IPS-18c (cell line): ENCODE measurements at regions not wholly inside any gene's neighbourhood (a gene's known extent, or its start where the extent isn't known, plus 50 kb on each side); places are given as distances from the start of the nearest gene placed in this dataset.

Experiments used
- H3K4me3 ChIP-seq: 2 replicates; pipeline ENCODE4 v1.7.0; 2013; ENCODE audit warnings: low read depth, mild to moderate bottlenecking, low read length, moderate library complexity; ENCODE audit not compliant: insufficient read depth
- H3K9me3 ChIP-seq: one replicate; pipeline ENCODE4 v1.6.1; 2013; ENCODE audit warnings: mild to moderate bottlenecking, low read length, moderate library complexity; ENCODE audit not compliant: control insufficient read depth, insufficient read depth

DNA sequence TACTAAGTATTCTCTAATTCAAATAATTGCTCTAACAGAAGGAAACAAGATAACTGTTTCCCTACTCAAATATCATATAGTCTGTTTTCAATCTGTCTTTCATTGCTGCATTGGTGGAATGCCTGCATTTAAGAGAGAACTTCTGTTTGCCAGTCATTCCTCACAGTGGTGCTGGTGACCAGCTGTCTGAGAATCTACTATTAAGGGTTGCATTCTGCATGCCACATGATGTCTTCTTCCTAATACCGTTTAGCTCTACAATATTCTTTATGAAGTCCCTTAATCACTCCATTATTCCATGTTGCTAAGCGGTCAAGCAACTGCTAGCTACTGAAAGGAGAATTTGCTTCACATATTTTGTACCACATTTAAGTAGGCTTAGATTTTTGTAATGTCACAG lies 167.1 kb upstream of the CENPE start:
- H3K4me3 ChIP-seq, result no peak overlapping the region
- H3K9me3 ChIP-seq, result peaks cover 3% of the 10 kb centered on the region

DNA sequence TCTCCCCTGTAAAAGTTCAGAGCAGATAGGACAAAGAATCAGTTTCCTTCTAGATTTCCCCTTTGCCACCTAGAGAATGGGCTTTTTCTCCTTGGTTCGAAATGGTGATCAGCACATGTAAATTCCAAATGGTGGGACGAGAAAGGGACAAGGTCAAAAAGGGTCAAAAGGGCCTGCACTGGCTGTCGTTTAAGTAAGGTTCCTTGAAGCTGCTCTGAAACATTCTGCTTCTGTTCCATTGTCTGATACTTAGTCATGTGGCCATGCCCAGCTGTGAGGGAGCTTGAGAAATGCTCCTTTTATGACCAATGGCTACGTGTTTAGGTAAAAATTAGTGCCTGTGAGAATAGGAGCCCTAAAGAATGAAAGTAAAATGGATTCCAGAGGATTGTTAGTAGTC lies 165.9 kb upstream of the CENPE start:
- Histone ChIP-seq H3K9me3 (peaks cover 7% of the 10 kb centered on the region), H3K4me3 (no peak overlapping the region)

DNA sequence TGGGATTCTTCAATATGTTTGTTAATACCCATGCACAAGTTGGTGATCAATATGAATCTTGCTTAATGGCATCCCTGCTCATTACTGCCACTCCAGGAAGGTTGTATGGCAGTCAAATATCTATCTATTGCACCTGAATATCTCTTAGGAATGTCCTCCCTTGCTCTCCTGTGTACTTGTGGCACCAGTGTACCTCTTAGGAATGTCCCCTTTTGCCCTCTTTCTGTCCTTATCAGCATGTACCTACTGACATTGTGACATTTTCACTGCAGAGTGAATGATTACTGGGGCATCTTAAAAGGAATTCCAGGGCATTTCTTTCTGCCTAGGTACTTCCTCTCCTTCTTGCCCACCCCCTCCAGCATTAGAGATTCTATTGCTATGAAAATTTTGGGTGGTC lies 163.8 kb upstream of the CENPE start:
- peaks cover 10% of the 10 kb centered on the region for H3K9me3 ChIP-seq

DNA sequence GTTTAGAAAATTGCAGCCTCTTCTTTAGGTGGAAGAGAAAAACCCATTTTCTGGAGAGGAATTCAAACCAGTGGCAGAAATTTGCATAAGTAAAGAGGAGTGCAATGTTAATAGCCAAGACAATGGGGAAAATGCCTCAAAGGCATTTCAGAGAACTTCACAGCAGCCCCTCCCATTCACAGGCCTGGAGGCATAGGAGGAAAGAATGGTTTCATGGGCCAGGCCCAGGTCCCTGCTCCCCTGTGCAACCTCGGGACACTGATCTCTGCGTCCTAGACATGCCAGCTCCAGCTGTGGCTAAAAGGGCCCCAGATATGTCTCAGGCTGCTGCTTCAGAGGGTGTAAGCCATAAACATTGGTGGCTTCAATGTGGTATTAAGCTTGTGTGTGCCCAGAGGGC lies 161.8 kb upstream of the CENPE start:
- Histone ChIP-seq H3K9me3 (peaks cover 10% of the 10 kb centered on the region), H3K4me3 (no peak overlapping the region)

More for the DNA sequence above, 163.8 kb upstream of the CENPE start:
- H3K4me3 ChIP-seq, result no peak overlapping the region

DNA sequence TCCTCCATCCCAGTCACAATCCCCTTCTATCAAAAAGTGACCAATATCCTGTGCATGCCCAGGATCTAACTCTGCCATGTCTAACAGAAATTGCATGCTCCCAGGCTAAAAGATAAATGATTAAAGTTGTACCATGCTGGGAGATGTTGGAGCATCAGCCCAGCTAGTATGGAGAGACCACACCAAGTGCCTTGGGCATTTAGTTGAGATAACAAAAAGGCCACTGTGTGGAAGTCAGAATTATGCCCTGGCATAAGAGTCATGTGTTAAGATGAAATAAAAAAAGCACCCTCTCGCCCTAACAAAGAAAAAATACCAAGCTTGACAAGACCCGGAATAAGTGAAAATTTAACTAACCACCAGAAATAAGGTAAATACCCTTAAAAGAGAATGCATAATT lies 155.9 kb upstream of the CENPE start:
- Histone ChIP-seq H3K9me3 (peaks cover 3% of the 10 kb centered on the region), H3K4me3 (no peak overlapping the region)

DNA sequence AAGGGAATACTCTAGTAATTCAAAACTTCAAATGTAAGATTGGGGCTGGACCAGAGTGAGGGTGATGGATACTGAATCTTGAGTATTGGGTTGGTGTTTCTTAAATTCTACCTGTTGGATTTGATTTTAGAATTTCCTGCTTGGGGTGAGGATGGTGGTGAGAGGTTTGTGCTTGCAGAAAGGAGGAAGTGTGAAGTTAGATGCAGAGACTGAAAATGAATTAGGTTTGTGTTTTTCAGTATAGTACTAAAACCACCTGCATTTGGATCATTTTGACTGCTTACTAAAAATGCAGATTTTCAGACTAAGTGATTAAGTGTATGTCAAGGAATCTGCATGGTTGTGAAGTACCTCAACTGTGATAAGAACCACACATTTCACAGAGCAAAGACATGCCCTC lies 131.5 kb upstream of the CENPE start:
- no peak overlapping the region for H3K4me3 ChIP-seq
- H3K9me3 ChIP-seq, result no peaks in the 10 kb centered on the region

DNA sequence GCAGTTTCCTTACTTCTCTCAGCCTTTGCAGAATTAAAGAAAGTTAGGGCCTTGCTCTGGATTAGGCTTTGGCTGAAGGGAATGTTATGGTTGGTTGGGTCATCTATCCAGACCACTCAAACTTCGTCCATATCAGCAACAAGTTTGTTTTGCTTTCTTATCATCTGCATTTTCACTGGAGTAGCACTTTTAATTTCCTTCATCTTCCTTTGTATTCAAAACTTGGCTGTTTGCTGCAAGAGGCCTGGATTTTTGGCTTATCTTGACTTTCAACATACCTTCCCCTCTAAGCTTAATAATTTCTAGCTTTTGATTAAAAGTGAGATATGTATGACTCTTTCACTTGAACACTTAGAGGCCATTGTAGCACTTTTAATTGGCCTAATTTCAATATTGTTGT lies 126.7 kb upstream of the CENPE start:
- Histone ChIP-seq H3K4me3 (no peak overlapping the region), H3K9me3 (no peaks in the 10 kb centered on the region)

DNA sequence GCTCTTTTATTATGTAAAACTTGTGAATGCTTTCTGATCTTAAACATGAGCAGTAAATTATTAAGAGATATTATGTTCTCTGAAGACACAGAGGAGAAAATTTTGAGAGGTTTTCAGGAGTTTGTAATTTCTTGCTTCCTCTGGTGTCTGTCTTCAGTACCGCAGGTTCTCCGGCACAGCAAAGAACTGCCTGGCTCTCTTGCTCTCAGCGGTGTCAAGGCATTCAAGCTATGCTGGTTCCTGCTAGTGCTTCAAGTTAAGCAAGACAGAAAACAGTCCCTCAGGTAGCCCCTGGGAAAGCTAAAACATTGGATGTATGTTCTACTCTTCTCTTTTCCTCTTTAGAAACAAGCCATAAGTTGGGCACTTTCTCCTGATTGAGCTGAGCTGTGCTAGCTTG lies 120.2 kb upstream of the CENPE start:
- no peak overlapping the region for H3K4me3 ChIP-seq
- H3K9me3 ChIP-seq, result no peaks in the 10 kb centered on the region

DNA sequence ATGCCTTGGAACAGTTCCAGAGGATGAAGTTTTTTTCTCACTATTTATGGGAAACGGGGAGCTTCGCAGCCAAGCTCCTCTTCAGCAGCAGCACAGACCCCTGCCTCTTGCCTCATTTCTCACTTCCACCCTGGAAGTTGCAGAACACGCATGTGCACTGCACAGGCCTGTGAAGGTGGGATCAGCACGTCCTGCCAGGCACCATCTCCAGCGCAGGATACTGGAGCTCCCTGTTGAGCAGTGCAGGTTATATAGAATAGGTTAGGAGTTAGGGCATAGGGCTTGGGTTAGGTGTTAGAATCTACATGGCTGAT lies 110.1 kb upstream of the CENPE start:
- Histone ChIP-seq H3K9me3 (no peaks in the 10 kb centered on the region), H3K4me3 (no peak overlapping the region)

DNA sequence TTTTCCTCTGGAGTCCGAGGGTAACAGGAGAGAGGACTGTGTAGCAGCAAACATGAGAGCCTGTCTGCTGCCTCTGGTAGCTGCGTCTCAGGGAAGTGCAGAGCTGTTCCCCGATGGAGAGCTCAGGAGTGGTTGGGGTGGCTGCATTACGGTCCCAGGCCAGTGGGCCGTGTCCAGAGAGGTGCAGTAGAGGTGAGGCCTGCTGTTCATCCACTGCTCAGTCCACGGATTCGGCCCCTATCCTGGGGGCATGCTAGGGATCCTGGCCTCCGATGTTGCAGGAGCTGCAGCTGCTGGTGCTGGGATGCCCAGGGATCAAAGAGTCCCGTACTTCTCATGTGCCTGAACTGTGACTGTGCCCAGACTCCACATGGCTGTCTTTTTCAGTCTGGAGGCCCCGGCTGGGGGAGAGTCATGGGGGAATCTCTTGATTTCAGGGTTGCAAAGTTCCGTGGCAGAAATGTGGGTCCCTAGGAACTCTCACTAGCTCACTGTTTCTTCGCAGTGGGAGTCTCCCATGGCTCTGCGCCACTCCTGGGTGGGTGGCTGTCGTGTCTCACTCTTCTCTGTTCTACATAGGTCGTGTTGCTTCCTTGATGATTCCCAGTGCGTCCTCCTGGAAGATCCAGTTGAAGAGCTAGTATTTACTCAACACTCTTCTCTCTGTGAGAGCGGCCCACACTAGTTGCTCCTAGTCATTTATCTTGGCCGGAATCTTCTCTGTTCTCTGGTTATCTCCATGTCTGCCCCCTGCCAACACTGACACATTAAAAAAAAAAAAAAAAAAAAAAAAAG lies 109.5 kb upstream of the CENPE start:
- Histone ChIP-seq H3K4me3 (no peak overlapping the region), H3K9me3 (no peaks in the 10 kb centered on the region)

DNA sequence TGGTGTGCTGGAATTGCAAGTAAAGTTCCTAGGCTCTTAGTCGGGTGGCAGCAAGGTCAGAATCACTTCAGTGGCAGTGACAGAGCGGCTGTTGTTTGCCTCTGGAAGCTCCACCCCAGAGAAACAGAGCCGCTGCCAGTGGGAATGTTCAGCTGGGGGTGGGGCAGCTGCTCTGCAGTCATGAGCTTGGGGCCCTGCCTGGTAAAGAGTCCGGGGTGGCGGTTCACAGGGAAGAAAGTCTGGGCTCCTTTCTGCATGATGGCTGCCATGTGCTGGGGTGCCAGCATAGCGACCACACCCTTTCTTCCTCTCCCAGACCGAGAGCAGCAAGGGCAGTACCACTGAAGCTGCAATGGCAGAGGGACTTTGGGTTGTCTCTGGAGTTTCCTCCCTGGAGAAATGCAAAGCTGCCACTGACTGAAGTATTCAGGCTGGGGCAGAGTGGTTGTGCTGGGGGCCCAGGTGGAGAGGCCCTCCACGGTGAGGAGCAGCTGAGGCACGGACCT lies 108.8 kb upstream of the CENPE start:
- Histone ChIP-seq H3K9me3 (no peaks in the 10 kb centered on the region), H3K4me3 (no peak overlapping the region)

DNA sequence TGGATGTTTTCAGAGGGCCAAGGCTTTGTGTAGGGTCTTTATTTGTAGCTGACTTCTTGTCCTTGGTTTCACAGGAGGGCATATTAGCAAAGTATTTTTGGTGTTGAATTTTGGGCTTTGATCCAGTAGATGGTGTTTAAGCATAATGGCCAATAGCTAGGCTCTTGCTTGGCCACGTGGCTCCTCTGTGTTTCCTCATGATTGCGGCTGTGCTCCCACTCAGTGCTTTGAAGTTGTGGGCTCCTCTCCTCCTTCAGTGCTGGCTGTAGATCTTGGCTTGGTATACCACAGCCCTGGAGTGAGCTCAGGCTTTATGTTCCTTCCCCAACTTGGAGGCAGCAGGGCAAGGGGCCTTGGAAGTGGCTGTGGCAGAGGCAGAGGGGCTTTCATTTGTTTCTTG lies 107.2 kb upstream of the CENPE start:
- Histone ChIP-seq H3K4me3 (no peak overlapping the region), H3K9me3 (no peaks in the 10 kb centered on the region)

DNA sequence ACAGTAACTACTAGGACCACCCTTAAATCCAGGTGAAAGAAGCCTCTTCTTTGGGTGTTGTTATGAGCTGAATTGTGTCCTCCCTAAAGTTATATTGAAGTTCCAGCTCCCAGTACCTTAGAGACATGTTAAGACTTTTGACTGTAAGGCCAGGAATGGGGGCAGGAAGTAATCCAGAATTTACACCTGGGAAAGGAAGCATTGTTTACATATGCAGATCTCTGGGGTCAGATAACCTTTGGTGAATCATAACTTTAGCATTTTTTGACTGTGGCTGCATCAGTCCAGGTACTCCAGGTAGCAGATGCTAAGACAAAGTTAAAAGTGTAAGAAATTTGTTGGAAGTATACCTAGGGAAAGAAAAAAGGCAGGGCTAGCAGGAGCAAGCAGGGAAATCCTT lies 104.9 kb upstream of the CENPE start:
- no peaks in the 10 kb centered on the region for H3K9me3 ChIP-seq
- H3K4me3 ChIP-seq, result no peak overlapping the region

DNA sequence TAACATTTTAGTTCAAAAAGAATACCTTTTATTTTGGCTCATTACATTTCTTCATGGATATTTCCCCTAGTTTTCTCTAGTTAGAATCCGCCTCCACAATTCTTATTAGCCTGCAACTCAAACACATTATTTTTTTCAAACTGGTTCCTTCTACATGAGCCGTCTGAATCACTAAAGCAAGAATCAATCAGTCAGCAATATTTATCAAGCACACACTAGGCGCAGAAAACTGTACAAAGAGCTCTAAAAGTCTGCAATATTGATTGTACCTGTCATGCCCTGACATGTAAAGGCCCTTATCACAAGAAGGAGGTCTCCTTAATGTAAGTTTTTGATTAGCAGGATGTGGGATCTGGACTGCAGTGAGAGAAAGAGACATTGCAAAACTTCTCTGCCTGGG lies 94.8 kb upstream of the CENPE start:
- Histone ChIP-seq H3K9me3 (no peaks in the 10 kb centered on the region), H3K4me3 (no peak overlapping the region)

DNA sequence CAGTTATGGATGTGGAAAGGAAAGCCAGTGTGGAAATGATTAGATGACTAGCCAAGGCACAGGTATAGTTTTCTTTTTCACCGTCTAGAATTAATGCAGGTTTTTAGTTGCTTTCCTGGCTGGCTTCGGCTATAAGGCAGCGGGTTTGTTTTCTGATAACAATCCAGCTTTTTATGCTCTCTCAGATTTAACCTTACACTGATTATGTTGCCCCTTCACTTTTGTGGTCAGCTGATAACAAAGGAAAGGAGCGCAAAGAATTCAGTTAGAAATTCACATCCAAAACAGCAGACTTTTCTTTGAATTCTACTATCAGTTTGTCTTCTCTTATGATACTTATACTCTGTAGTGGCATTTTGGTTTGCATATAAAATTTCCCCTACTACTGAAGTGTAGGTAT lies 94.2 kb upstream of the CENPE start:
- no peak overlapping the region for H3K4me3 ChIP-seq
- no peaks in the 10 kb centered on the region for H3K9me3 ChIP-seq

DNA sequence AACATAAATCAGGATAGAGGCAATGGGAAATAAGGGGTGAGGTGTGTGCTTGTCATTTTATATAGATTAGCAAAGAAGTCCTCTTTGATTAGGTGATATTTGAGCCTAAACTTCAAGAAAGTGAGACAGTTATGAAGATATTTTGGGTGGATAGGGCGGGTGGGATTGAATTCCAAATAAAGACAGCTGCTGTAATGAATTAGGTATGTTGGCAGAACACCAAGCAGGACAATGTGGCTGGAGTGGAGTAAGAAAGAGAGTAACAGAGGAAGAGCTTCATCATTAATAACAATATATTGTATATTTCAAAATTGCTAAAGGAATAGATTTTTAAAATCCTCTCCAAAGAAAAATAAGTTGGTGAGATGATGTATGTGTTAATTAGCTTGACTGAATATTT lies 91.0 kb upstream of the CENPE start:
- Histone ChIP-seq H3K9me3 (peaks cover 4% of the 10 kb centered on the region), H3K4me3 (no peak overlapping the region)

DNA sequence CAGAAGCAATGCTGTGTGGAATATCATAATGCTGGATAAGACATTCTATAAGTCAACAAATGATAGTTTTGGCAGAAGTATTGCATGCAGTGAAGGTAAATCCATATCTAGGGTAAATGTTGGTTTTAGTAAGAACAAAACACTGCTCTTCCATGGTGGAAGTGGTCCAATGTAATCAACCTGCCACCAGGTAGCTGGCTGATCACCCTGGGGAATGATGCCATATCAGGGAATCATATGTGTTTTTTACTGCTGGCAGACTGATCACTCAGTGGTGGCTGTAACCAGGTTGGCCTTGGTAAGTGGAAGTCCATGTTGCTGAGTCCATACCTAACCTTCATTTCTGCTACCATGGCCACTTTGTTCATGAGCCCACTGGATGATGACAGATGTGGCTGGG lies 74.0 kb upstream of the CENPE start:
- no peaks in the 10 kb centered on the region for H3K9me3 ChIP-seq
- H3K4me3 ChIP-seq, result no peak overlapping the region

DNA sequence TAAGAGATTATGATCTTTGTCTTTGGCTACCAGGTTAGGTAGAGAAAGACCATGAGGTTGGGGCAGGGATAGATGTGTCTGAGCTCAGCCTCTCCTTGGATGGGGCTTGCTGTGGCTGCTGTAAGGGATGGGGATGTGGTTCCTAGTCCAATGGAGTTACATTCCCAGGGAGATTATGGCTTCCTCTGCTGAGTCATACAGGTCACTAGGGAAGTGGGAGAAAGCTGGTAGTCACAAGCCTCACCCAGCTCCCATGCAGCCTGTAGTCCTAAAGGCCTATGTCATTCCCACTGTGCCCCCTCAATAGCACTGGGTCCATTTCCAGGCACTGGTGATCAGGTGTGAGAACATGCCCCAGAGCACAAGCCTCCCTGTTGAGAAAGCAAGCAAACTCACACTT lies 70.6 kb upstream of the CENPE start:
- no peak overlapping the region for H3K4me3 ChIP-seq
- H3K9me3 ChIP-seq, result no peaks in the 10 kb centered on the region

DNA sequence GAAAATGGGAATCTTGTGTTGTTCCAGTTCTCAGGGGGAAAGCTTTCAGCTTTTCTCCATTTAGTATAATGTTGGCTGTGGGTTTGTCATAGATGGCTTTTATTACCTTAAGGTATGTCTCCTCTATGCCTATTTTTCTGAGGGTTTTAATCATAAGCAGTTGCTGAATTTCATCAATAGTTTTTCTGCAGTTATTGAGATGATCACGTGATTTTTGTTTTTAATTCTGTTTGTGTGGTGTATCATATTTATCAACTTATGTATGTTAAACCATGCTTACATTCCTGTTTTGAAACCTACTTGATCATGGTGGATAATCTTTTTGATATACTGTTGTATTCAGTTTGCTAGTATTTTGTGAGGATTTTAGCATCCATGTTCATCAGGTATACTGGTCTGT lies 66.8 kb upstream of the CENPE start:
- H3K9me3 ChIP-seq, result no peaks in the 10 kb centered on the region
- no peak overlapping the region for H3K4me3 ChIP-seq
